Esophagus squamous epithelium (tissue), 5 donors: ENCODE measurements at regions not wholly inside any gene's neighbourhood (a gene's known extent, or its start where the extent isn't known, plus 50 kb on each side); places are given as distances from the start of the nearest gene placed in this dataset.

Experiments
- DNase-seq: peaks from one replicate; lab custom pipeline; 2025; lab: John Stamatoyannopoulos, UW
- H3K27ac ChIP-seq, 4 donors: fragments of 200-600 bp; sonication (generic); one replicate each; pipeline ENCODE4 v1.5.1; 2016 to 2019; ENCODE audit warnings: mild to moderate bottlenecking in 1 of 4
- H3K27me3 ChIP-seq, 4 donors: fragments of 200-600 bp; sonication (generic); 1 replicate in 3 of 4; 2 replicates in 1 of 4; pipeline versions ENCODE4 v1.5.1 to v1.6.0; 2017 to 2021; ENCODE audit warnings: antibody characterized with exemption in 1 of 4
- H3K36me3 ChIP-seq, 3 donors: fragments of 200-600 bp; sonication (generic); one replicate each; pipeline ENCODE4 v1.5.1; 2016 to 2019
- H3K4me1 ChIP-seq, 3 donors: fragments of 200-600 bp; sonication (generic); one replicate each; pipeline ENCODE4 v1.5.1; 2017 to 2019
- H3K4me3 ChIP-seq, 4 donors: fragments of 200-600 bp; sonication (generic); 1 replicate in 3 of 4; 2 replicates in 1 of 4; pipeline ENCODE4 v1.5.1; 2016 to 2019; ENCODE audit warnings: mild to moderate bottlenecking in 2 of 4, moderate library complexity in 1 of 4
- H3K9me3 ChIP-seq, 3 donors: fragments of 200-600 bp; sonication (generic); one replicate each; pipeline ENCODE4 v1.5.1; 2016 to 2019
- CTCF ChIP-seq, 6 experiments: fragments of 450-650 bp in 4 of 6; fragments of 200-600 bp in 2 of 6; sonication (generic) in 2 of 6; IDR thresholded peaks; one replicate each; pipeline ENCODE4 v1.5.1; 2016 to 2019; ENCODE audit warnings: antibody characterized with exemption in 6 of 6, mild to moderate bottlenecking in 4 of 6, moderate library complexity in 4 of 6
- POLR2A ChIP-seq, 4 donors: fragments of 450-650 bp; IDR thresholded peaks; one replicate each; pipeline ENCODE4 v1.6.1; 2017; ENCODE audit warnings: antibody characterized with exemption in 4 of 4, mild to moderate bottlenecking in 4 of 4, moderate library complexity in 3 of 4
- WGBS, 2 donors: methylation state at CpG; one replicate each; pipeline ENCODE4 v1.1.5; 2018; 5-methylcytosine and 5-hydroxymethylcytosine counted together
- intact Hi-C: fragments of 100-400 bp; cut with DNase I; formaldehyde crosslinking; loops from one replicate; pipeline ENCODE4 v1.15.0; 2022
- donor health status: DM: yes; HTN: yes; CAD: no.

DNA sequence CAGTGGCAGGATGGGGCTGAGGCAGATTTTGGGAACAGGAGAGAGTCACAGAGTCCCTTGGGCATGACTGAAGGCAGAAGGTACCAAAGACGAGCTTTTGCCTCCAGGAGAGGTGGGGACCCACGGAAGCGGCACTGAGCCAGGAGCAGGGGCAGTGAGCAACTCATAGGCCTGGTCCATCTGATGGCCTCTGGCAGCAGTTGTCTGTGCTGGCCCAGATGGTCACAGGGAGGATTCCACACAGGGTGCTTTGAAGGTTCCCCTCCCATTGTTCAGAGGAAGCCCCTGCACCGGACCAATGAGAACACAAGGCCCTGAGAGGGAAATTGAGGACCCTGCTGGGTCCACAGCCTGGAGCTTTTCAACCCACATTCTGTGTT lies 360.3 kb upstream of the TNRC6C start:
- intact Hi-C loops: no loop called here
- Histone ChIP-seq H3K27me3 (peaks cover 0 to 52% (median 0%) of the 10 kb centered on the region in 4 donors), H3K4me3 (no peak overlapping the region), H3K27ac (no peak overlapping the region), H3K4me1 (peaks cover 0 to 29% (median 11%) of the 10 kb centered on the region in 3 donors), H3K36me3 (no peaks in the 10 kb centered on the region), H3K9me3 (no peaks in the 10 kb centered on the region)
- DNase-seq: no peak
- 73 to 75% methylated on average over 4 of the region's 4 CpGs for WGBS, 2 donors
- TF ChIP-seq POLR2A (IDR thresholded peaks at IDR 0.05): no peak

DNA sequence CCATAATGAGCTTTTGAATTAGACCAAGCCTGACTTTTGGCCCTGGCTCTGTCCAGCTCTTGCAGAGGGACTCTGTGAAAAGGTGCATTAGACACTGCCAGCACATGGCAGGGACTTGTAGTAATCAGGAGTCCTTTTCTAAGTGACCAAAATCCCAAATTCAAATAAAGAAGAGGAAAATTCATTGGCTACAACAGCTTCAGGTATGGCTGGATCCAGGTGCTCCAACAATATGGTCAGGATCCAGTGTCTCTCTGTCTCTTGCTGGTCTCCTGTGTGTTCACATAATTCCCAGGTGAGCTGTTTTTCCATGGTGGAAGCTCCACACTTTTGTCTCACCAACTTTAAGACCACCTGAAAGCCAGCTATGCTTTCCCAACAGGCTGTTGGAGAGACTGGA lies 358.8 kb upstream of the TNRC6C start:
- no peaks in the 10 kb centered on the region for H3K9me3 ChIP-seq
- intact Hi-C loops: no loop called here
- DNase-seq: no peak
- H3K4me1 ChIP-seq: peaks cover 0 to 39% (median 14%) of the 10 kb centered on the region in 3 donors
- H3K27me3 ChIP-seq: peaks cover 0 to 50% (median 0%) of the 10 kb centered on the region in 4 donors
- H3K4me3 ChIP-seq: no peak overlapping the region
- no peaks in the 10 kb centered on the region for H3K36me3 ChIP-seq
- TF ChIP-seq POLR2A (IDR thresholded peaks at IDR 0.05) (no peak), CTCF (IDR thresholded peaks at IDR 0.05) (no peak)
- H3K27ac ChIP-seq: no peak overlapping the region

DNA sequence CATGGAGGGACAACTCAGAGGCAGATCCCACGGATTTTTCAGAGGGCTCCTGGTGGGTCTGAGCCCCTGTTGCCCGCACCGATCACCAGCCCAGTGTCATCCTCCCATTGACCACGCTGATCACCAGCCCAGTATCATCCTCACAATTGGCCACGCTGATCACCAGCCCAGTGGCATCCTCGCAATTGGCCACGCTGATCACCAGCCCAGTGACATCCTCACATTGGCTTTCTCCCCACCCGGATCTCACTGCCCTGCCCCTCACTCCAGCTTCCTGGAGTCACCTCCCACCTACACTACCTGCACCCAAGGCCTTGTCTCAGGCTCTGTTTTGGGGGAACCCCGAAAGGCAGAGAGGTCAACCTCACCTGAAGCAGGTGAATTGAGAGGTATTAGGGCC lies 358.2 kb upstream of the TNRC6C start:
- intact Hi-C loops: no loop called here

DNA sequence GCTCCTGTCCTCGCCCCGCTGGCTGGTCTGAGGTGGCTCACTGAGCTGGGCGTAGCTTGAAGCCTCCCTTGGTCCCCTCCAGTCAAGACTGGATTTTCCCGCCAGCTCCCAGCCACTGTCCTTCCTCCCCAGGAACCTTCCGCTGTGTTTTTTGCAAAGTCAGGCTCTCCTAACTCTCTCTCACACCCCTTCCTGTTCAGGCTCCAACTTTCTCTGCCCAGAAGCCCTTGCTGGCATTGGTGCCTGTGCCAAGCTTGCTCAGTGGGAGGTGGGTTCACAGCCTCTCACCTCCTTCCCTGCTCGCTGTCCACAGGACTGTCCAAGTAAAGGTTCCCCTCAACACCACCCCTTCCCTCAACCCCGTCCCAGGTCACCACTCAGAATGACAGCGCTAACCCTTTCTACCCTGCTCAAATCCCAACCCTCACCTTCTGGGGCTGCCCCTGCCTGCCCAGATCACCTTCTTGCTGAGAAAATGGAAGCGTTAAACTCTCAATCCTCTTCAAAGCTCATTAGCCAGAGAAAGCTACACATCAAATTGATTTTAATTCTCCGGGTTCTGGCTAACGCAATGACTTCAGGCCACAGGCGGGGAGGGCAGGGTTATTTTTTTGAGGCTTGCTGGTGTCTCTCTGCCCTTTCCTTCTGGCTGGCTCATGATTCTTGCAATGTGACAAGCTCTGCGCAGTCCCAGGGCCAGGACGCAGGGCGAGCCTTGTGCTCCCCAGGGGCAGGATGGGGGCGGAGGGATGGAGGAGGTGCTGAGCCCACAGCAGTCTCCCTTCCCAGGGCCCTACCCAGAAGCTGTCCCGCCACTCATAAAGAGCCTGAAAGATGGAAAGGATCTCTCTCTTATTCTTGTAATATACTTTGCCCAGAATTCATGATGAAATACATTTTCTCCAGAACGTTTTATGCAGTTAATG lies 357.2 kb upstream of the TNRC6C start:
- intact Hi-C loops: no loop called here
- WGBS, 2 donors: 69 to 82% methylated on average over 18 of the region's 18 CpGs
- Histone ChIP-seq H3K4me1 (peaks cover 0 to 39% (median 14%) of the 10 kb centered on the region in 3 donors), H3K9me3 (no peaks in the 10 kb centered on the region), H3K27ac (peak overlapping the region; percentile 76 to 92 (median 85)), H3K36me3 (no peaks in the 10 kb centered on the region), H3K4me3 (no peak overlapping the region), H3K27me3 (peaks cover 0 to 43% (median 0%) of the 10 kb centered on the region in 4 donors)
- no peak for TF ChIP-seq CTCF (IDR thresholded peaks at IDR 0.05)
- no peak for TF ChIP-seq POLR2A (IDR thresholded peaks at IDR 0.05)
- DNase-seq: no peak

More for the DNA sequence above, 358.2 kb upstream of the TNRC6C start:
- DNase-seq: no peak
- H3K36me3 ChIP-seq: no peaks in the 10 kb centered on the region
- 80 to 90% methylated on average over 9 of the region's 9 CpGs for WGBS, 2 donors
- TF ChIP-seq POLR2A (IDR thresholded peaks at IDR 0.05) (no peak), CTCF (IDR thresholded peaks at IDR 0.05) (no peak)
- H3K4me1 ChIP-seq: peaks cover 0 to 39% (median 14%) of the 10 kb centered on the region in 3 donors
- H3K9me3 ChIP-seq: no peaks in the 10 kb centered on the region
- no peak overlapping the region for H3K4me3 ChIP-seq
- peaks cover 0 to 50% (median 0%) of the 10 kb centered on the region in 4 donors for H3K27me3 ChIP-seq
- peak overlapping the region in 3 of 4 donors; percentile 81 to 92 (median 89) for H3K27ac ChIP-seq

DNA sequence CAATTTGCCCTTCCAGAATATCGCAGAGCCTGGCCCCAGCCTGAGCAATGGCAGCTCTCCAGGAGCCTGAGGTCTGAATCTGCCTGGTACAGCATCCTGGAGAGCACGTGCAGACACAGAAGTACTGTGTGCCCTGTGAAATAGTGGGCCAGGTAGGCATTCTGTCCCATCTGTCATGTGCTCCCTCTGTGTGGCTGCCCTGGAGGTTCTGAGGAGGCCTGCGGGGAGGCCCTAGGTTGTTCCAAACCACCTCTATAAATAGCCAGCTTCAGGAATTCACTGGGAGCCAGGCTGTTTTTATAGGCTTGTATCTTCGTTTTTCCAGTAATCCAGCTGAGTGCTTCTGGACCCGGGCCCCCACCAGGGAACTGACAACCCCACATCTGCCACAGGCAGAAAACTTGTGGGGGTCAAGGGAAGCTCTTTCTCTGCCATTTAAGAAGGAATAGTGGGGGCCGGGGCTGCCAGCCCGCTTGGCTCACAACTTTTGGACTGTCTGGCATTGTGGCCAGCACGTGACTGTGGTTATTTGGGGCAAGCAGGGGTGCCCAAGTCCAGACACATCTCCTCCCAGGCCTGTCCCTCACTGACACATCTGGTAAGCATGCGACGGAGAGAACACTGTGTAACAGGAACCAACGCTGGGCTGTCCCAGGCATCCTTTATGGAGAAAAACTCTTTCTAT lies 356.3 kb upstream of the TNRC6C start:
- H3K4me1 ChIP-seq: peaks cover 0 to 39% (median 14%) of the 10 kb centered on the region in 3 donors
- no peaks in the 10 kb centered on the region for H3K36me3 ChIP-seq
- peak overlapping the region; percentile 76 to 92 (median 85) for H3K27ac ChIP-seq
- H3K27me3 ChIP-seq: peaks cover 0 to 36% (median 0%) of the 10 kb centered on the region in 4 donors
- no peak overlapping the region for H3K4me3 ChIP-seq
- DNase-seq: no peak
- intact Hi-C loops: no loop called here
- WGBS, 2 donors: 36 to 46% methylated on average over 6 to 7 of the region's 11 CpGs
- no peaks in the 10 kb centered on the region for H3K9me3 ChIP-seq
- TF ChIP-seq POLR2A (IDR thresholded peaks at IDR 0.05) (no peak), CTCF (IDR thresholded peaks at IDR 0.05) (no peak)
